Lower leg skin (tissue), 4 donors: ENCODE measurements at regions not wholly inside any gene's neighbourhood (a gene's known extent, or its start where the extent isn't known, plus 50 kb on each side); places are given as distances from the start of the nearest gene placed in this dataset.

Source experiments
- DNase-seq, 2 donors: peaks; one replicate each; pipeline ENCODE4 v3.0.0-alpha.2; 2019; ENCODE audit warnings: low spot score in 2 of 2
- H3K4me3 ChIP-seq: fragments of 200-600 bp; sonication (generic); 2 replicates; pipeline ENCODE4 v1.5.1; 2017; ENCODE audit warnings: mild to moderate bottlenecking, low read depth; ENCODE audit not compliant: poor library complexity, severe bottlenecking
- CTCF ChIP-seq, 3 donors: fragments of 450-650 bp; IDR thresholded peaks; one replicate each; pipeline ENCODE4 v1.5.1; 2016; ENCODE audit warnings: antibody characterized with exemption in 3 of 3, mild to moderate bottlenecking in 3 of 3, moderate library complexity in 2 of 3
- POLR2A ChIP-seq, 2 donors: fragments of 450-650 bp; IDR thresholded peaks; one replicate each; pipeline ENCODE4 v1.6.1; 2016 to 2017; ENCODE audit warnings: antibody characterized with exemption in 2 of 2, mild to moderate bottlenecking in 1 of 2, moderate library complexity in 1 of 2
- WGBS, 2 donors: methylation state at CpG; one replicate each; pipeline ENCODE4 v1.1.5; 2018; 5-methylcytosine and 5-hydroxymethylcytosine counted together
- intact Hi-C: fragments of 100-400 bp; cut with DNase I; formaldehyde crosslinking; loops from one replicate; pipeline ENCODE4 v1.15.0; 2023; ENCODE audit warnings: low total_unique reads

GRCh38 chr9:88242879-88243278 lies 104.6 kb upstream of the SPATA31C2 start:
- DNase-seq: peak in 1 of 2 donors; percentile 7
- 78 to 97% methylated on average over 1 of the region's 1 CpG for WGBS, 2 donors
- no peak for TF ChIP-seq POLR2A (IDR thresholded peaks at IDR 0.05)
- no peak for TF ChIP-seq CTCF (IDR thresholded peaks at IDR 0.05)
- intact Hi-C loops: no loop called here
- H3K4me3 ChIP-seq: no peak overlapping the region

- no peak for DNase-seq
- intact Hi-C loops: no loop called here
- no peak overlapping the region for H3K4me3 ChIP-seq
- WGBS, 2 donors: 84 to 86% methylated on average over 11 of the region's 11 CpGs
- TF ChIP-seq POLR2A (IDR thresholded peaks at IDR 0.05) (no peak), CTCF (IDR thresholded peaks at IDR 0.05) (no peak)
These were observed 99.8 kb upstream of the SPATA31C2 start for GRCh38 chr9:88237991-88238571.

GRCh38 chr9:88237479-88237961 lies 99.2 kb upstream of the SPATA31C2 start:
- H3K4me3 ChIP-seq: no peak overlapping the region
- TF ChIP-seq POLR2A (IDR thresholded peaks at IDR 0.05) (no peak), CTCF (IDR thresholded peaks at IDR 0.05) (no peak)
- intact Hi-C loops: no loop called here
- DNase-seq: no peak
- 41 to 43% methylated on average over 7 of the region's 7 CpGs for WGBS, 2 donors

GRCh38 chr9:88236511-88237478 lies 98.5 kb upstream of the SPATA31C2 start:
- no peak overlapping the region for H3K4me3 ChIP-seq
- DNase-seq: no peak
- WGBS, 2 donors: 51 to 59% methylated on average over 10 to 13 of the region's 18 CpGs
- intact Hi-C loops: no loop called here
- TF ChIP-seq POLR2A (IDR thresholded peaks at IDR 0.05): no peak
- no peak for TF ChIP-seq CTCF (IDR thresholded peaks at IDR 0.05)

- no peak for DNase-seq
- TF ChIP-seq POLR2A (IDR thresholded peaks at IDR 0.05): no peak
- no peak for TF ChIP-seq CTCF (IDR thresholded peaks at IDR 0.05)
- WGBS, 2 donors: 68 to 85% methylated on average over 2 of the region's 2 CpGs
- intact Hi-C loops: no loop called here
- no peak overlapping the region for H3K4me3 ChIP-seq
These were observed 97.3 kb upstream of the SPATA31C2 start for GRCh38 chr9:88235615-88236014.
